A549 (cell line): ENCODE measurements at regions not wholly inside any gene's neighbourhood (a gene's known extent, or its start where the extent isn't known, plus 50 kb on each side); places are given as distances from the start of the nearest gene placed in this dataset.
"Not testable (repeated sequence)": the region's sequence is repeated elsewhere in the genome, so short reads cannot be mapped to it uniquely, and the experiment has no call there.

Experiments used
- CEBPB ChIP-seq, 2 experiments: fragments of >200 bp in 1 of 2; sonication (Bioruptor Twin) in 1 of 2; formaldehyde crosslinking in 1 of 2; IDR thresholded peaks; 2 replicates each; pipeline ENCODE4 v1.6.1; 2012 to 2016
- NFE2L2 ChIP-seq: fragments of 150-350 bp; conservative IDR thresholded peaks from 2 replicates; pipeline ENCODE4 v1.6.1; 2014; ENCODE audit warnings: low read length
- NR3C1 ChIP-seq: fragments of >200 bp; sonication (Bioruptor Twin); formaldehyde crosslinking; IDR thresholded peaks from 3 replicates; pipeline ENCODE4 v1.6.1; 2017
- RAD21 ChIP-seq, 2 experiments: fragments of >200 bp in 1 of 2; sonication (Bioruptor Twin) in 1 of 2; formaldehyde crosslinking in 1 of 2; IDR thresholded peaks in 1 of 2; conservative IDR thresholded peaks in 1 of 2; 2 replicates in 1 of 2; 3 replicates in 1 of 2; pipeline ENCODE4 v1.6.1; 2012 to 2018; ENCODE audit warnings: inconsistent platforms in 1 of 2
- TF ChIP-seq, protein P1 (sequence below): fragments of >200 bp; sonication (Bioruptor Twin); formaldehyde crosslinking; IDR thresholded peaks from 3 replicates; pipeline ENCODE4 v1.5.1; 2016
- TF ChIP-seq, protein P2 (sequence below): fragments of 200-600 bp; sonication (generic); IDR thresholded peaks from 2 replicates; pipeline ENCODE4 v1.6.1; 2016; ENCODE audit warnings: antibody characterized with exemption, mild to moderate bottlenecking, moderate library complexity

DNA sequence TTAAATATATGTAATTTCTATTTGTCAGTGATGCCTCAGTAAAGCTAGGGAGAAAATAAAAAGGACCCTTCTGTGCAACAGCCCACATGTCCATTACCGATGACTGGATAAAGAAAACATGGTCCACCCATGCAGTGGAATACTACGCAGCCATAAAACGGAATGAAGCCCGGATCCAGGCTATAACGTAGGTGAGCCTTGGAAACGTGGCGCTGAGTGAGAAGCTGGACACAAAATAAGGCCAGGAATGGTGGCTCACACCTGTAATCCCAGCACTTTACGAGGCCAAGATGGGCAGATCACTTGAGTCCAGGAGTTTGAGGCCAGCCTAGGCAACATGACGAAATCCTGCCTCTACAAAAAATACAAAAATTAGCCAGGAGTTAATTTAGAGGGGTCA, 98.2 kb downstream of the CRLF3 start:
- not testable (repeated sequence) for TF ChIP-seq NFE2L2; RAD21 (conservative IDR thresholded peaks at IDR 0.05 in 1 of 2, IDR thresholded peaks at IDR 0.05 in 1 of 2); NR3C1; CEBPB (IDR thresholded peaks at IDR 0.05)
- TF ChIP-seq, protein P1, sequence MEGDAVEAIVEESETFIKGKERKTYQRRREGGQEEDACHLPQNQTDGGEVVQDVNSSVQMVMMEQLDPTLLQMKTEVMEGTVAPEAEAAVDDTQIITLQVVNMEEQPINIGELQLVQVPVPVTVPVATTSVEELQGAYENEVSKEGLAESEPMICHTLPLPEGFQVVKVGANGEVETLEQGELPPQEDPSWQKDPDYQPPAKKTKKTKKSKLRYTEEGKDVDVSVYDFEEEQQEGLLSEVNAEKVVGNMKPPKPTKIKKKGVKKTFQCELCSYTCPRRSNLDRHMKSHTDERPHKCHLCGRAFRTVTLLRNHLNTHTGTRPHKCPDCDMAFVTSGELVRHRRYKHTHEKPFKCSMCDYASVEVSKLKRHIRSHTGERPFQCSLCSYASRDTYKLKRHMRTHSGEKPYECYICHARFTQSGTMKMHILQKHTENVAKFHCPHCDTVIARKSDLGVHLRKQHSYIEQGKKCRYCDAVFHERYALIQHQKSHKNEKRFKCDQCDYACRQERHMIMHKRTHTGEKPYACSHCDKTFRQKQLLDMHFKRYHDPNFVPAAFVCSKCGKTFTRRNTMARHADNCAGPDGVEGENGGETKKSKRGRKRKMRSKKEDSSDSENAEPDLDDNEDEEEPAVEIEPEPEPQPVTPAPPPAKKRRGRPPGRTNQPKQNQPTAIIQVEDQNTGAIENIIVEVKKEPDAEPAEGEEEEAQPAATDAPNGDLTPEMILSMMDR: not testable (repeated sequence)
- TF ChIP-seq, protein P2, sequence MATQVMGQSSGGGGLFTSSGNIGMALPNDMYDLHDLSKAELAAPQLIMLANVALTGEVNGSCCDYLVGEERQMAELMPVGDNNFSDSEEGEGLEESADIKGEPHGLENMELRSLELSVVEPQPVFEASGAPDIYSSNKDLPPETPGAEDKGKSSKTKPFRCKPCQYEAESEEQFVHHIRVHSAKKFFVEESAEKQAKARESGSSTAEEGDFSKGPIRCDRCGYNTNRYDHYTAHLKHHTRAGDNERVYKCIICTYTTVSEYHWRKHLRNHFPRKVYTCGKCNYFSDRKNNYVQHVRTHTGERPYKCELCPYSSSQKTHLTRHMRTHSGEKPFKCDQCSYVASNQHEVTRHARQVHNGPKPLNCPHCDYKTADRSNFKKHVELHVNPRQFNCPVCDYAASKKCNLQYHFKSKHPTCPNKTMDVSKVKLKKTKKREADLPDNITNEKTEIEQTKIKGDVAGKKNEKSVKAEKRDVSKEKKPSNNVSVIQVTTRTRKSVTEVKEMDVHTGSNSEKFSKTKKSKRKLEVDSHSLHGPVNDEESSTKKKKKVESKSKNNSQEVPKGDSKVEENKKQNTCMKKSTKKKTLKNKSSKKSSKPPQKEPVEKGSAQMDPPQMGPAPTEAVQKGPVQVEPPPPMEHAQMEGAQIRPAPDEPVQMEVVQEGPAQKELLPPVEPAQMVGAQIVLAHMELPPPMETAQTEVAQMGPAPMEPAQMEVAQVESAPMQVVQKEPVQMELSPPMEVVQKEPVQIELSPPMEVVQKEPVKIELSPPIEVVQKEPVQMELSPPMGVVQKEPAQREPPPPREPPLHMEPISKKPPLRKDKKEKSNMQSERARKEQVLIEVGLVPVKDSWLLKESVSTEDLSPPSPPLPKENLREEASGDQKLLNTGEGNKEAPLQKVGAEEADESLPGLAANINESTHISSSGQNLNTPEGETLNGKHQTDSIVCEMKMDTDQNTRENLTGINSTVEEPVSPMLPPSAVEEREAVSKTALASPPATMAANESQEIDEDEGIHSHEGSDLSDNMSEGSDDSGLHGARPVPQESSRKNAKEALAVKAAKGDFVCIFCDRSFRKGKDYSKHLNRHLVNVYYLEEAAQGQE: not testable (repeated sequence)
